Liver (tissue), 8 donors: ENCODE measurements at regions not wholly inside any gene's neighbourhood (a gene's known extent, or its start where the extent isn't known, plus 50 kb on each side); places are given as distances from the start of the nearest gene placed in this dataset.

Experiments used
- DNase-seq: peaks from one replicate; pipeline ENCODE4 v3.0.0-alpha.2; 2017; ENCODE audit warnings: low spot score
- H3K27ac ChIP-seq, 2 donors: one replicate each; pipeline ENCODE4 v1.7.0; 2013; ENCODE audit warnings: inconsistent platforms in 2 of 2, low read length in 2 of 2, control low read depth in 1 of 2, low read depth in 1 of 2, mild to moderate bottlenecking in 1 of 2
- H3K27me3 ChIP-seq, 4 donors: one replicate each; pipeline versions ENCODE4 v1.6.1 to v1.7.0; 2013; ENCODE audit warnings: low read length in 3 of 4, inconsistent platforms in 1 of 4, mild to moderate bottlenecking in 1 of 4, moderate library complexity in 1 of 4; ENCODE audit not compliant: control insufficient read depth in 4 of 4, insufficient read depth in 4 of 4
- H3K36me3 ChIP-seq, 4 donors: one replicate each; pipeline versions ENCODE4 v1.6.1 to v1.7.0; 2013; ENCODE audit warnings: low read length in 3 of 4, mild to moderate bottlenecking in 3 of 4, low read depth in 1 of 4, moderate library complexity in 1 of 4; ENCODE audit not compliant: control insufficient read depth in 4 of 4, insufficient read depth in 3 of 4
- H3K4me1 ChIP-seq, 4 donors: one replicate each; pipeline versions ENCODE4 v1.6.1 to v1.7.0; 2013; ENCODE audit warnings: low read length in 3 of 4, mild to moderate bottlenecking in 3 of 4, moderate library complexity in 1 of 4; ENCODE audit not compliant: control insufficient read depth in 4 of 4, insufficient read depth in 4 of 4
- H3K4me3 ChIP-seq, 3 donors: one replicate each; pipeline versions ENCODE4 v1.6.1 to v1.7.0; 2013; ENCODE audit warnings: low read length in 3 of 3, control low read depth in 1 of 3, low read depth in 1 of 3, mild to moderate bottlenecking in 1 of 3
- H3K9ac ChIP-seq, 2 donors: one replicate each; pipeline ENCODE4 v1.7.0; 2013; ENCODE audit warnings: low read length in 2 of 2, mild to moderate bottlenecking in 2 of 2, moderate library complexity in 2 of 2, control low read depth in 1 of 2, low read depth in 1 of 2
- H3K9me3 ChIP-seq, 4 donors: one replicate each; pipeline versions ENCODE4 v1.6.1 to v1.7.0; 2013; ENCODE audit warnings: low read length in 3 of 4; ENCODE audit not compliant: control insufficient read depth in 4 of 4
- ATF3 ChIP-seq: IDR thresholded peaks from 2 replicates; pipeline ENCODE4 v1.6.1; 2016; ENCODE audit warnings: antibody characterized with exemption
- CTCF ChIP-seq: fragments of 150-350 bp; IDR thresholded peaks from 2 replicates; pipeline ENCODE4 v1.5.1; 2017; ENCODE audit warnings: improper control_type of control experiment, low read depth, low read length; ENCODE audit not compliant: missing input control
- FOXA1 ChIP-seq: IDR thresholded peaks from 2 replicates; pipeline ENCODE4 v1.6.1; 2016; ENCODE audit warnings: antibody characterized with exemption
- FOXA2 ChIP-seq: IDR thresholded peaks from 2 replicates; pipeline ENCODE4 v1.6.1; 2016; ENCODE audit warnings: antibody characterized with exemption
- GABPA ChIP-seq, 2 donors: IDR thresholded peaks in 1 of 2; conservative IDR thresholded peaks in 1 of 2; 2 replicates each; pipeline ENCODE4 v1.6.1; 2016; ENCODE audit warnings: antibody characterized with exemption in 2 of 2, mild to moderate bottlenecking in 1 of 2, moderate library complexity in 1 of 2
- HNF4A ChIP-seq, 2 donors: conservative IDR thresholded peaks; 2 replicates each; pipeline ENCODE4 v1.6.1; 2016; ENCODE audit warnings: antibody characterized with exemption in 2 of 2, mild to moderate bottlenecking in 2 of 2
- JUND ChIP-seq, 2 donors: IDR thresholded peaks; 2 replicates each; pipeline ENCODE4 v1.6.1; 2016; ENCODE audit warnings: antibody characterized with exemption in 2 of 2
- NR2F2 ChIP-seq: IDR thresholded peaks from 2 replicates; pipeline ENCODE4 v1.6.1; 2016; ENCODE audit warnings: antibody characterized with exemption
- RAD21 ChIP-seq, 2 donors: IDR thresholded peaks; 2 replicates each; pipeline ENCODE4 v1.6.1; 2016; ENCODE audit warnings: antibody characterized with exemption in 2 of 2, mild to moderate bottlenecking in 2 of 2
- REST ChIP-seq: IDR thresholded peaks from 2 replicates; pipeline ENCODE4 v1.6.1; 2016; ENCODE audit warnings: antibody characterized with exemption, mild to moderate bottlenecking
- SP1 ChIP-seq: IDR thresholded peaks from 2 replicates; pipeline ENCODE4 v1.6.1; 2018; ENCODE audit warnings: antibody characterized with exemption, mild to moderate bottlenecking
- ZBTB33 ChIP-seq: IDR thresholded peaks from 2 replicates; pipeline ENCODE4 v1.6.1; 2016; ENCODE audit warnings: antibody characterized with exemption
- WGBS: extraction: QIAGEN DNeasy Blood & Tissue Kit; methylation state at CpG from one replicate; pipeline ENCODE4 v1.1.7; 2013; 5-methylcytosine and 5-hydroxymethylcytosine counted together
- TF ChIP-seq, protein P1 (sequence below): IDR thresholded peaks from 2 replicates; pipeline ENCODE4 v1.6.1; 2016; ENCODE audit warnings: antibody characterized with exemption
- donor health status: healthy.
- donor health status: healthy.
- donor health status: healthy.
- donor health status: healthy.
- donor health status: healthy.

DNA sequence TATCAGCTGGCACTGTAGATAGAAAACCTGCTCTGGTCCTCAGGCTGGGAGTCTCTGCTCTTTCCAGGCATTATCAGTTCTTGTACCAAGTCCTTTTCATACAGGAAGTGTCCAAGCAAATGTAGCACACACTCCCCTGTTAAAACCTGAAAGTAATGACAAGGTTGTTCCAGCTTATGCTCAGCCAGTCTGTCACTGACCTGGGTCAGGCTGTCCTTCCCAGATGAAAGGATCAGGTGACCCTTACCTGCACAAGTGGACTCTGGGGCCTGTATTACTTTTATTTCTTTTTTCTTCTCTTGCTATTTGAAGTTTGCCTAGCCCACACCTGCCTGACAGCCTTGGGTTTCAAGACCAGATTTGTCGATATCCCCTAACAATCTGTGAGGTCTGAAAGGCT lies 156.3 kb upstream of the SESN3 start:
- TF ChIP-seq RAD21 (IDR thresholded peaks at IDR 0.05) (no peak), GABPA (IDR thresholded peaks at IDR 0.05 in 1 of 2, conservative IDR thresholded peaks at IDR 0.05 in 1 of 2) (no peak), FOXA2 (no peak), JUND (IDR thresholded peaks at IDR 0.05) (no peak), SP1 (no peak)
- Histone ChIP-seq H3K9me3 (no peaks in the 10 kb centered on the region), H3K4me1 (peaks cover 3 to 29% (median 21%) of the 10 kb centered on the region in 4 donors), H3K9ac (no peak overlapping the region), H3K27me3 (no peaks in the 10 kb centered on the region), H3K4me3 (no peak overlapping the region), H3K36me3 (no peaks in the 10 kb centered on the region), H3K27ac (no peak overlapping the region)
- 80% methylated on average over 1 of the region's 1 CpG for WGBS
- no peak for DNase-seq

- no peak overlapping the region for H3K9ac ChIP-seq
These were observed 154.6 kb upstream of the SESN3 start for GRCh38 chr11:95385577-95385976.

More at GRCh38 chr11:95385577-95385976, 154.6 kb upstream of the SESN3 start:
- Histone ChIP-seq H3K36me3 (no peaks in the 10 kb centered on the region), H3K9me3 (no peaks in the 10 kb centered on the region), H3K4me1 (peaks cover 3 to 29% (median 21%) of the 10 kb centered on the region in 4 donors), H3K27me3 (no peaks in the 10 kb centered on the region), H3K4me3 (no peak overlapping the region), H3K27ac (no peak overlapping the region)
- no peak for TF ChIP-seq FOXA1
- no peak for TF ChIP-seq ATF3
- TF ChIP-seq ZBTB33 = no peak
- no peak for TF ChIP-seq JUND (IDR thresholded peaks at IDR 0.05)
- TF ChIP-seq CTCF = no peak
- no peak for TF ChIP-seq NR2F2
- TF ChIP-seq HNF4A (conservative IDR thresholded peaks at IDR 0.05) = no peak
- TF ChIP-seq REST = no peak
- TF ChIP-seq RAD21 (IDR thresholded peaks at IDR 0.05) = no peak
- TF ChIP-seq SP1 = no peak
- TF ChIP-seq, protein P1, sequence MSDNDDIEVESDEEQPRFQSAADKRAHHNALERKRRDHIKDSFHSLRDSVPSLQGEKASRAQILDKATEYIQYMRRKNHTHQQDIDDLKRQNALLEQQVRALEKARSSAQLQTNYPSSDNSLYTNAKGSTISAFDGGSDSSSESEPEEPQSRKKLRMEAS = no peak
- no peak for DNase-seq
